Activated CD4-positive, alpha-beta T cell treated with anti-CD3 and anti-CD28 coated beads, Interleukin-2, amount 50 U/mL, for 1 hour (primary cell): ENCODE measurements at regions not wholly inside any gene's neighbourhood (a gene's known extent, or its start where the extent isn't known, plus 50 kb on each side); places are given as distances from the start of the nearest gene placed in this dataset.

Experiments used
- DNase-seq: peaks from one replicate; pipeline ENCODE4 v3.0.0-alpha.2; 2020

- DNase-seq = no peak
These were observed 459.6 kb upstream of the RGS6 start for GRCh38 chr14:71472356-71473340.

DNA sequence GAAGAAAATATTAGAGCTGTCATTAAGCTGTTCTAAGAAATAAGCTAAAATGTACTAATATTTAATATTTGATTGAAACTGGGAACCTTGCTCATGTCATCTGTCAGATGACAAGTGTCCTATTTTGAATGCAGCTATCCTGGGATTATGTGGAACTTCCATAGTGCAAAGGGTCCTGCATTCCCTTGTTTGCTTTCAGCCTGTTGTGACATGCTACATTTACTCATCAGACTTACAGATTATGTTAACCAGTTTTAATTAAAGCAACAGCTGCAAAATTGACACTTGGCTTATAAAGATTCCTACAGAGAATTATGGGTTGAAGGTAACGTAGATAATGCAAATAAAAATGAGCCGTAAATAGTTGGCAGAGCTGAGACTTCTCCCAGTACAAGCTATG, 458.4 kb upstream of the RGS6 start:
- no peak for DNase-seq

DNA sequence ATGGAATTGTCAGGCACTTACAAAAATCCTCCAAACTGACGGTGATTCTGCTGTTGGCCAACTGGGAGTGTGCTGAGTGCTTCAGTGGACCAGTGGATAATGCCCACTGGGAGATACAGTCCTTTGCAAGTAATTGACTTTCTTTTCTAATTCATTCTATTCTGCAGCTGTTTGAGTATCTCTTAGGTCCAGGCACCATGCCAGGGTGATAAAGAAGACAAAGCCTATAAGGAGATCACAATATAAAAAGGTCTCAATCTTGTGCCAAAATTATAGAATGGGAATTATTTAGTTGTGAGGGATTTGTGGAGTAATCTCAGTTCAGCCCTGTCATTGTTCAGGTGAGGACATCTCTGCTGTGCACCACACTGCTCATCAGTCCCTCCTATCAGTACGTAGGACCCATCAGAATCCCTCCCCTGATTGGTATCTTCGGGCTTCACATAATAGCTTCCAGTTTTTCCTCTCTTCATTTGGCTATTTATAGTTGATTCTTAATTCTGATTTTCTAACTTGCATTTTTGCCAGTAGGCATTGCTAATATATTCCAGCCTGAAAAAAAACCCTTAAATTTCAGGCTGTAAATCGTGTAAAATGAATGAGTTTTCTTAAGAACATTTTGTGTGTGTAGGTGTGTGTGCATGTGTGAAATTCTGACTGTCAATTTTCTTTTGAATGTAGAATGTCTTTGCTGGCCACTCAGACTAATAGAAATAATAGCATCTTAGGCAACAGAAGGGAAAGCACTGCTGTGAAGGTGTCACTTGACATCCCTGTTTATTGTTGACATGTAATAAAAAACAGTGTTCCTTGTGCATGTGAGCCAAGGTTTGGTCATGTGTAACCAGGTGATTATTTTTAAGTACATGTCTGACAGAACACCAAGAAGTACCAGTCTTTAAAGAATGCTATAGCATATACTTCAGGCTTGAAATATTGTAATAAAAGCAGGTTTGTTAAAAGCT, 457.6 kb upstream of the RGS6 start:
- no peak for DNase-seq

DNA sequence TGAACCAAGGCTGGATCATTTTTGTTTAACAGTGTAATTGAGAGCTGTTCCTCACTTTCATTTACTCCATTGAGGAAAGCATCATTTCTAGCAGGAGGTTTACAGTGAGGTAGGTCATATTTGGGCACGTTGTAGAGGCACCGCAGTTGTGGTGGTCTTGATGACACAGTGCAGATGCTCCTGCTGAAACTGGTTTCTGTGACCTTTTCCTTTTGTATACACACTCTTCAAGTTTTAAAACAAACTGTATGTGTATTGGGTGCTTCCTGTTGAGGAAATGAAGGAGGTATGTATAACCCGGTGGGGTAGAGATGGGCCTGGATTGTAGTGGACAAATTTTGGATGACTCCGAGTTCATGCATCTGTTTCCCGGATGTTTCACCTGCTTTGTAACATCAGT, 456.3 kb upstream of the RGS6 start:
- no peak for DNase-seq

- no peak for DNase-seq
These were observed 453.7 kb upstream of the RGS6 start for GRCh38 chr14:71478542-71478941.

GRCh38 chr14:71481021-71481654, 451.1 kb upstream of the RGS6 start:
- DNase-seq = no peak

DNA sequence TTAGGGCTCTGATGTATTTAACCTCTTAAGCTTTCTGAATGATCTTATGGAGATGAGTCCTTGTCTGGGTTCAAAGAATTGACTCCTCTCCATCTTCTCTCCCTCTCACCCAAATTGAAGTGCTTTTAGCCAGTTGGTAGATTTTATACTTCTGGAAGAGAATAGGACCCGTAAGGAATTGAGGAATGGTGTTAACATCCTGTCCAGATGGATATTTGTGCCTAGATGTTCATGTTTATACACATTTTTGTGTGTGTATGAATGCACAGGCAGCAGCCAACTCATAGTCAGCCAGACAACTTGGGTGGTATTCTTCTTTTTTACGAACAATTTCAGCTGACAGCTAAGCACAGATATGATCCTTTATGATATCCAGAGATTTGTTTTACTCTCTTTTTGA, 449.6 kb upstream of the RGS6 start:
- no peak for DNase-seq

DNA sequence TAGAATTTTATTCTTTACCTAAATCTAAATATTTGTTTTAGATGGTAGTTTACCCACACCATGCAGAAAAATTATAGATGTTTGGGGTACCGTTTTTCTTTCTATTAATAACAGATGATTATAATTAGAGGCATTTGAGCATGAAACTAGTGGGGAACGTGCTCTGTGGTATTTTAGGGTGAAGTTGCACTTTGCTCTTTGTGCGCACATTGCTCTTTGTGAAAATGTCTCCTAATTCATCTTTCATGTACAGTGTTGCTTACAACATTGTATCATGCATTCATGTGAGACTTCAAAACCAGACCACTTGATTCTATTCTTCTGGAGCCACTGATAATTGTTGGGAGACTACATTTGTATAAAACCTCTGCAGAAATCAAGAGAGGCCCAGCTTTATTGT, 449.1 kb upstream of the RGS6 start:
- no peak for DNase-seq

GRCh38 chr14:71485833-71486232, 446.4 kb upstream of the RGS6 start:
- DNase-seq = no peak

GRCh38 chr14:71486279-71486678, 445.9 kb upstream of the RGS6 start:
- no peak for DNase-seq

GRCh38 chr14:71487449-71487848, 444.8 kb upstream of the RGS6 start:
- no peak for DNase-seq

- DNase-seq = no peak
These were observed 444.3 kb upstream of the RGS6 start for GRCh38 chr14:71487941-71488340.

- DNase-seq = no peak
These were observed 443.5 kb upstream of the RGS6 start for GRCh38 chr14:71488703-71489191.

DNA sequence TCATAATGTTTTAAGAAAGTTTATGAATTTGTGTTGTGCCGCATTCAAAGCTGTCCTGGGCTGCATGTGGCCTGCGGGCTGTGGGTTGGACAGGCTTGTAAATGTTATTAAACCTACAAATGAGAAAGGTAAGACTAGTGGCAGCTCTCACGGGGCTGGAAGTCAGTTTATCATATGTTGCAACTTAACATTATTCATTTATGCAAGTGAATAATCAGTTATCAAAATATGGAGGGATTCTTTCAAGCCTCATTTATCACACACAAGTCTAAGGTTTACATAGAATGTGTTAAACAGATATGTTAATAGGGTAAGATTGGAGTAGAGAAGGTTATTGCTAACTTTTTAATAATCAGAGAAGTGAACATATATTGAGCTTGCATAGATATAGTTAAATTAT, 442.5 kb upstream of the RGS6 start:
- DNase-seq = no peak

GRCh38 chr14:71491931-71492330, 440.3 kb upstream of the RGS6 start:
- no peak for DNase-seq

- no peak for DNase-seq
These were observed 439.9 kb upstream of the RGS6 start for GRCh38 chr14:71492346-71492745.

GRCh38 chr14:71497645-71498086, 434.6 kb upstream of the RGS6 start:
- no peak for DNase-seq

- DNase-seq = no peak
These were observed 434.0 kb upstream of the RGS6 start for GRCh38 chr14:71498212-71498611.

DNA sequence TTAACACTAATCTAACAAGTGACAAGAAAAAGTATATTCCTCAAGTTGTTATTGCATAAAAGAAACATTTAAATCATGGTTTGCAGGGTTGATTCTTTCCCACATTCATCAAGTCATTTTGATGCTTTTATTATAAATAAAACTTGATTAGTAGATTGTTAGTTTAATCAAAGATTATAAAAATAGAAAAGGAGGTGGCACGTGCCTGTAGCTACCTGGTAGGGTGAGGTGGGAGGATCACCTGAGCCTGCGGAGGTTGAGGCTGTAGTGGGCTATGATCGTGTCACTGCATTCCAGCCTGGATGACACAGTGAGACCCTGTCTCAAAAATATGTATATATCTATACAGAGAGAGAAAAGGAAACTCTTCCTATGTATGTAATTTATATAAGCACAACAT, 433.2 kb upstream of the RGS6 start:
- DNase-seq = no peak

DNA sequence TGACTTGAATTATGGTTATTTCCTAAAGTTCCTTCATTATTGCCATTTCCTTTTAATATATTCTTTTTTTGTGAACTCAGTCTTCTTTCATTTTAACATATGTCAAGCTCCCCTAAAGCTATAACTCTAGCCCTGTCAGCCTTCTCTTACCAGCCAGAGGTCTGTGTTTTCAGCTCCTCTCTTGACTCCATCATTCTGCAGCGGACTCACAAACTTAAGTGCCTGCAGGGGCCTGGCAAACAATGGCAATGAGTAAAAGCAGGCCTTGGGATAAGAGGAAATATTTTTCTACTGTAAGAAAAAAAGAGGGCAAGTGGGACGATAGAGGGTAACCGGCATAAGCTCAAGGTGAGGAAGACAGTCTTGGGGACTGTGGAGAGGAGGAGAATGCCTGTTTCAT, 424.5 kb upstream of the RGS6 start:
- DNase-seq = no peak

DNA sequence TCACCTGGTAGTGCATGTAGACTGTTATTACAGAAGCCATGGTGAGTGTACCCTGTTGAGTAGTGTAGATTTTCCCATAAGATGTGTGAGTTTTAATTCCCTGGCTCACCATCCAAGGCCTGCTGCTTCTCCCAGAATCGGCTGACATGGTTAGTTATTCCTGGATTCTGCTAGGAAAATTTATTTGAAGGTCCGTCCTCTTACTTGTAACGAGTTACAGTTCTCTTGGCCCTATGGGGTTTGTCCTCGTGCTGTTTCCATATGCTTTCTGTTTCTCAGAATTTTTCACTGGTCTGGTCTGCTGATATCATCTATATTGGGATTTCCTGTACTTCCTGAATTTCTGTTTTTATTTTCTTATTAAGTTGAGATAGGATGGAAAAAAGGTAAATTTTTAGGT, 423.3 kb upstream of the RGS6 start:
- no peak for DNase-seq

DNA sequence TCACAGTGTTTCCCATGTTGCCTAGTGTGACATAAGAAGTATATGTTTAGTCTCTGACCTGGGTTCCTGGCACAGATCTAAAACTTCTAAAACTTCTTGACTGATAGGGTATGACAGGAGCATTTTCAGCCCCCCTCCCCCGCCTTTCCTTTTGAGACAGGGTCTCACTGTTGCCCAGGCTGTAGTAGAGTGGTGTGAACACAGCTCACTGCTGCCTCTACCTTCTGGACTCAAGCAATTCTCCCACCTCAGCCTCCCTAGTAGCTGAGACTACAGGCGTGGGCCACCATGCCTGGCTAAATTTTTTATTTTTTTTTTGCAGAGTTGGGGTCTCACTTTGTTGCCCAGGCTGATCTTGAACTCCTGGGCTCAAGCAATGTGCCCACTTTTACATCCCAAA, 421.1 kb upstream of the RGS6 start:
- DNase-seq = no peak
